Hematopoietic multipotent progenitor cell treated with erythropoietin and hydrocortisone succinate and interleukin-3 and kit ligand, for 4 days (in vitro differentiated cells): ENCODE measurements at regions not wholly inside any gene's neighbourhood (a gene's known extent, or its start where the extent isn't known, plus 50 kb on each side); places are given as distances from the start of the nearest gene placed in this dataset.

Source experiments
- DNase-seq: peaks from one replicate; pipeline ENCODE4 v3.0.0-alpha.2; 2015

DNA sequence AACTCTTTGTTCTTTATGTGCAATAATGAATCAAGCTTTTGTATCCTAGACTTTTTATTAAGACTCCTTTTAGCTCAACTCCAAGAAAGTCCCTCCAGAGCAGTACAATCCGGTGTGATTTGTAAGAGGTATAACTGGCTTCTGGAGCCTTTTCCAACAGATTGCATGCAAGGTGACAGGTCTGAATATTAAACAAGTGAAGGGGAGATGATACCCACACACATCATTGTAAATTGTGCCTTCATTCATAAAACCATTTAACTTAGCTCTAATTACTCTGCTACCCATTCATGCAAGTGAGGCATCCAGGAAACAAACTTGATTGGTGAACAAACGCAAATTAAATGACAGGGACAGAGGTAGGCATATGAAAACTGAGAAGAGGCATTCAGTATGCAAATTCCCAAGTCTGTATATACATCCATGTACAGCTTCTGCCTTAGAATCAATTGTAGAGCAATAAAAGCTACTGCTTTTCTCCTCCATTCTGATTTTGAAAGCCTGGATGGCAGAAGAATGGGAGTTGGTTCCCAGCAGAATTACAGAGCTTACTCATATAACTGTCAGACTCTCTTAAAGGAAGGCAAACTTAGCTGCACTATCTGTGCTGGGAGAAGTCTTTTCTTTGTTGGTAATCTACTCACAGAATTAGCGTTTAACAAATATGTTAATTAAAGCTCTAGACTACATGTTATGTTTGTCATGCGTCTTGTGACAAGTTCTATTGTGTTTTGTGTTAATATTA lies 261.0 kb upstream of the CDH6 start:
- no peak for DNase-seq

DNA sequence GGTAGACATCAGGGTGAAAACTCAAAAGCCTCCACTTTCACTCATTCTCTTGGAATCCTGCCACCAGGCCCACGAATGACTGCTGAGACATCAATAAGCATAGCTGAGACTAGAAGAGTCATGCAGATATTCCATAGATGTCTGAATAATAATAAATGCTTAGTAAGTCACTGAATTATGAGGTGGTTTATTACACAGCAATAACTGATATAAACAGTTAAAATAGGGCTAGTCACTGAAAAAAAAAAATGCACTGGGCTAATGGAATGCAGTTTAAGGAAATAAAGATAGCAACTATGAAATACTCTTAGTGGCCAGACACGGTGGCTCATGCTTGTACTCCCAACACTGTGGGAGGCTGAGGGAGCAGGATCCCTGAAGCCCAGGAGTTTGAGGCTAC lies 262.8 kb upstream of the CDH6 start:
- no peak for DNase-seq

- DNase-seq = no peak
These were observed 264.5 kb upstream of the CDH6 start for GRCh38 chr5:30928956-30929355.

DNA sequence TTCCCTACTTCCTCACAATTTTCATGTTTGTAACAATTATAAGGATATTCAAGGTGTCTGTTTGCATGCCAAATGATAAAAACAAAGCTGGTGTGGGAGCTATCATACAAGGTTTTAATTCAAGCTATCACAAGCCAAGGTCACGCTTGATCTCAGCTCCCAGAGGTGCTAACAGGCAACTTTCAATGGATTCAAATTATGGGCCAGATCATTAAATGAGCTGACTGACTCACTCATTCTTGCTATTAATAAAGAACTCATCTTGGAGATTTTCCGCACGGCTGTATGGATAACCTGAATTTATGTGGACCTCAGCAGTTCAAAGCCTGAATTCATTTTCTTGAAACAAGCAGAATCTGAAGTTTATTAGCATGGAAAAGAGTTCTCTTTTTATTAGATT lies 267.3 kb upstream of the CDH6 start:
- no peak for DNase-seq

DNA sequence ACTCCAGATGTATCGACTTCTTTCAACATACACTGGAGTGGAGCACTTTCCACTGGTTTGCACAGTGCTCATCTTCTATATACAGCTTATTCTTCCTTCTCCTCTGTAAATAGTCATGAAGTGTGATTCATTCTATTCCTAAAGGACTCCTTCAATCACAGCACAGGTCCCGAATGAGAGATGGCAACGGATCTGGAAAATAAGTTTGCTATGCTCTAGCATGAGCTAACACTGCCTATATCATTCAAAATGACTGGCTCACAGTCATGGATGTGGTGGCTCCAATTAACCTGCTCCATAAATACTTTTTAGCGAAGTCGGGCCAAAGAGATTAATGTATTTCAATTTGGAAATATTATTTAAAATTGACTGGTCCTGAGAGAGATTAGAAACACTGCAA lies 272.1 kb upstream of the CDH6 start:
- no peak for DNase-seq

GRCh38 chr5:30918171-30918570 lies 275.3 kb upstream of the CDH6 start:
- no peak for DNase-seq

- DNase-seq = no peak
These were observed 285.1 kb upstream of the CDH6 start for GRCh38 chr5:30908356-30908755.

DNA sequence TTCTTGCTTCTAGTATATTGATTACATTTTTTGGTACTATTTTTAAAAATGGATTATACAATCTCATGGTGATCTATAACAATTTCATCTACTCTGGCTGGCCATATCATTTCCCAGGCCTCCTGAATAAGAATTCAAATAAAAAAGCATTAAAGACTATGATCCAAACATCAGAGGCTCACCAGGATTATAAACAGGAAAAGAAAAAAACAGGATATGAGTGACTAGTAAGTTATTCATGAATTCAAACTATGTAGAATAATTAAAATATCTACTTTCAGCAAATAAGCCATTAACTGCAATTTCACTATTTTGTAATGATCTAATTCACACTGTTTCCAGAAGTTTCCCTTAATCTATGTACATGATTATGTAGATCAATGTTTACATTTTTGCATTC lies 293.1 kb upstream of the CDH6 start:
- no peak for DNase-seq

- DNase-seq = no peak
These were observed 298.7 kb upstream of the CDH6 start for GRCh38 chr5:30894811-30895210.

GRCh38 chr5:30891660-30892059 lies 301.8 kb upstream of the CDH6 start:
- DNase-seq = no peak

- no peak for DNase-seq
These were observed 303.1 kb upstream of the CDH6 start for GRCh38 chr5:30890377-30890776.

DNA sequence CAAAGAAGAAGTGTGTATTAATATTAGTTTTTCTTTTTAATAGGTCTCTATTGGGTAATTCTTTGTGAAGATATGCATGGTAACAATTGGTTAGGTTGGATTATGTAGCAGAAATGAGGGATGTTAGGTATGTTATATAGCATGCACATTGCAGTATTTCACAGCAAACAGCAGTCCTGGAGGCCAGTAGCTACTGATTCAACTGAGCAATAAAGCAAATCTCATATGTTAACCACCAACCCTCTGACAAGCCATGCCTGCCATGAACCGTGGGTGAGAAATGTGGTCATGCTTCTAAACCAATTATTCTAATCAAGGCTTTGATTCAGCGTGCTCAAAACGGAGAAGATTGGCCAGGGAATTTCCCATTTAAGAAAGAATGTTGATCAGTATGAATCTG lies 313.0 kb upstream of the CDH6 start:
- DNase-seq = no peak

GRCh38 chr5:30879887-30880286 lies 313.6 kb upstream of the CDH6 start:
- no peak for DNase-seq

- DNase-seq = no peak
These were observed 314.7 kb upstream of the CDH6 start for GRCh38 chr5:30878746-30879145.

- DNase-seq = no peak
These were observed 315.2 kb upstream of the CDH6 start for GRCh38 chr5:30878296-30878695.

GRCh38 chr5:30874241-30875034 lies 319.0 kb upstream of the CDH6 start:
- peak; percentile 65 for DNase-seq

DNA sequence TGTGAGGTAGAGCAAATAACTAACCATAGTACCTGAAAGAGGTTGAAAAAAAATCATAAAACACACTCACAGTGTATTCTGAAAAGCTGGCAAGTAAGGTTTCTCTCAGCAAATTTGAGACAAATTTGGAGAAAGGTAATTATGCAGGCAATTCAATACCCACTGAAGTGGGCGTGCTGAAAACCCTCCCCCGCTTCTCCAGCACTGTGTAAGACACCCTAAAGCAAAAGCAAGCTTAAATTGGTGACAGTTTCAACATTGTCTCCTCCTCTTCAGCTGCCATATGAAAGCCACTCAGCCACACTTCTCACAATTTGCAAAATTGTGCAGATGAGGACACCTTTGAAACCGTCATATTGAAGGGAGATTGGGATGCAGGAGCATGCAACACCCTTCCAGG lies 322.3 kb upstream of the CDH6 start:
- no peak for DNase-seq

GRCh38 chr5:30867711-30868110 lies 325.8 kb upstream of the CDH6 start:
- no peak for DNase-seq

- no peak for DNase-seq
These were observed 327.3 kb upstream of the CDH6 start for GRCh38 chr5:30866142-30866541.

GRCh38 chr5:30856242-30856641 lies 337.2 kb upstream of the CDH6 start:
- no peak for DNase-seq

GRCh38 chr5:30853158-30853557 lies 340.3 kb upstream of the CDH6 start:
- DNase-seq = no peak

DNA sequence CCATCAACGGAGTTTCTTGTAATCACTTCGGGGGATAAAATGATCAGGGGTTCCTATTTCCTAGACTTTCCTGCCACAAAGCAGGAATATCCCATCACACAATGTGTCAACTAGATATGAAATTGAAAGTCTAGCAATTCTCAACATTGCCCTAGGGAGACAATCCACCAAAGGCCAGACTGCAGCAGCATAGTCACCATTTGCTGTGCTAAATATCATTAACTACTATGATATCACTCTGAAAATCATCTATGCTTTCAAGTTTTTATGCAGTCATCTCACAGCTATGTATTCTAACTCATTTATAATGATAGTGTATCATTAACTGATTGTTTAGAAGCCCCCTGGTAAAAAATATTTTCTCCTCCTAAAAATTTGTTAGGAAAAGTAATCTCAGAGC lies 342.6 kb upstream of the CDH6 start:
- DNase-seq = no peak

GRCh38 chr5:30849931-30850710 lies 343.4 kb upstream of the CDH6 start:
- no peak for DNase-seq

GRCh38 chr5:30846171-30846570 lies 347.3 kb upstream of the CDH6 start:
- no peak for DNase-seq
